ENCODE measurements at regions not wholly inside any gene's neighbourhood (a gene's known extent, or its start where the extent isn't known, plus 50 kb on each side); places are given as distances from the start of the nearest gene placed in this dataset.

GRCh38 chr4:31035761-31036160 is 315.6 kb downstream of the PCDH7 start:
- H3K9me2 ChIP-seq (replicated peaks; ENCODE audit: low read depth, low read length): no peaks in the 10 kb centered on the region
- TF ChIP-seq CTCF (conservative IDR thresholded peaks at IDR 0.05; ENCODE audit: low read length) (no peak), EZH2phosphoT487 (IDR thresholded peaks at IDR 0.05; ENCODE audit: borderline replicate concordance) (no peak)
- H3K9me3 ChIP-seq (ENCODE audit: insufficient read depth, low read depth, low read length): no peaks in the 10 kb centered on the region
- no peak overlapping the region for H3K4me2 ChIP-seq (ENCODE audit: low read depth, low read length, poor library complexity, severe bottlenecking)
- no peaks in the 10 kb centered on the region for H3K36me3 ChIP-seq (ENCODE audit: insufficient read depth, low read length)
- no peak overlapping the region for H2AFZ ChIP-seq (ENCODE audit: low read length)
- H4K20me1 ChIP-seq (ENCODE audit: insufficient read depth, low read length, poor library complexity, severe bottlenecking): no peaks in the 10 kb centered on the region
- no peaks in the 10 kb centered on the region for H3F3A ChIP-seq (ENCODE audit: low read depth)
- no peaks in the 10 kb centered on the region for H3K79me2 ChIP-seq (ENCODE audit: insufficient read depth, low read length)
- H3K4me3 ChIP-seq (ENCODE audit: low read length, poor library complexity, severe bottlenecking): no peak overlapping the region
- H3K4me1 ChIP-seq (ENCODE audit: insufficient read depth, low read length, poor library complexity, severe bottlenecking): no peaks in the 10 kb centered on the region
- H3K27me3 ChIP-seq (ENCODE audit: insufficient read depth, low read length, poor library complexity, severe bottlenecking): no peaks in the 10 kb centered on the region
- H3K9ac ChIP-seq (ENCODE audit: low read depth, low read length, poor library complexity, severe bottlenecking): no peak overlapping the region

- H3K36me3 ChIP-seq (ENCODE audit: insufficient read depth, low read length): no peaks in the 10 kb centered on the region
- H3K79me2 ChIP-seq (ENCODE audit: insufficient read depth, low read length): no peaks in the 10 kb centered on the region
- H3K9me3 ChIP-seq (ENCODE audit: insufficient read depth, low read depth, low read length): no peaks in the 10 kb centered on the region
- no peaks in the 10 kb centered on the region for H3F3A ChIP-seq (ENCODE audit: low read depth)
- H3K9me2 ChIP-seq (replicated peaks; ENCODE audit: low read depth, low read length): no peaks in the 10 kb centered on the region
- H3K4me3 ChIP-seq (ENCODE audit: low read length, poor library complexity, severe bottlenecking): no peak overlapping the region
- H3K4me1 ChIP-seq (ENCODE audit: insufficient read depth, low read length, poor library complexity, severe bottlenecking): no peaks in the 10 kb centered on the region
- no peaks in the 10 kb centered on the region for H3K27me3 ChIP-seq (ENCODE audit: insufficient read depth, low read length, poor library complexity, severe bottlenecking)
- no peaks in the 10 kb centered on the region for H4K20me1 ChIP-seq (ENCODE audit: insufficient read depth, low read length, poor library complexity, severe bottlenecking)
- H3K9ac ChIP-seq (ENCODE audit: low read depth, low read length, poor library complexity, severe bottlenecking): no peak overlapping the region
- H3K4me2 ChIP-seq (ENCODE audit: low read depth, low read length, poor library complexity, severe bottlenecking): no peak overlapping the region
- TF ChIP-seq CTCF (conservative IDR thresholded peaks at IDR 0.05; ENCODE audit: low read length) (no peak), EZH2phosphoT487 (IDR thresholded peaks at IDR 0.05; ENCODE audit: borderline replicate concordance) (no peak)
- H2AFZ ChIP-seq (ENCODE audit: low read length): no peak overlapping the region
Observed at GRCh38 chr4:31037703-31038102, 317.5 kb downstream of the PCDH7 start.

GRCh38 chr4:31039382-31039781 is 319.2 kb downstream of the PCDH7 start:
- H3K4me3 ChIP-seq (ENCODE audit: low read length, poor library complexity, severe bottlenecking): no peak overlapping the region
- H3K9ac ChIP-seq (ENCODE audit: low read depth, low read length, poor library complexity, severe bottlenecking): no peak overlapping the region
- no peaks in the 10 kb centered on the region for H3K36me3 ChIP-seq (ENCODE audit: insufficient read depth, low read length)
- no peaks in the 10 kb centered on the region for H3K4me1 ChIP-seq (ENCODE audit: insufficient read depth, low read length, poor library complexity, severe bottlenecking)
- no peak for TF ChIP-seq EZH2phosphoT487 (IDR thresholded peaks at IDR 0.05; ENCODE audit: borderline replicate concordance)
- TF ChIP-seq CTCF (conservative IDR thresholded peaks at IDR 0.05; ENCODE audit: low read length): no peak
- no peaks in the 10 kb centered on the region for H3K79me2 ChIP-seq (ENCODE audit: insufficient read depth, low read length)
- H4K20me1 ChIP-seq (ENCODE audit: insufficient read depth, low read length, poor library complexity, severe bottlenecking): no peaks in the 10 kb centered on the region
- no peaks in the 10 kb centered on the region for H3F3A ChIP-seq (ENCODE audit: low read depth)
- H3K9me2 ChIP-seq (replicated peaks; ENCODE audit: low read depth, low read length): no peaks in the 10 kb centered on the region
- no peaks in the 10 kb centered on the region for H3K9me3 ChIP-seq (ENCODE audit: insufficient read depth, low read depth, low read length)
- no peak overlapping the region for H2AFZ ChIP-seq (ENCODE audit: low read length)
- no peak overlapping the region for H3K4me2 ChIP-seq (ENCODE audit: low read depth, low read length, poor library complexity, severe bottlenecking)
- no peaks in the 10 kb centered on the region for H3K27me3 ChIP-seq (ENCODE audit: insufficient read depth, low read length, poor library complexity, severe bottlenecking)

All from Loucy (cell line).